ENCODE measurements at regions not wholly inside any gene's neighbourhood (a gene's known extent, or its start where the extent isn't known, plus 50 kb on each side); places are given as distances from the start of the nearest gene placed in this dataset.

DNA sequence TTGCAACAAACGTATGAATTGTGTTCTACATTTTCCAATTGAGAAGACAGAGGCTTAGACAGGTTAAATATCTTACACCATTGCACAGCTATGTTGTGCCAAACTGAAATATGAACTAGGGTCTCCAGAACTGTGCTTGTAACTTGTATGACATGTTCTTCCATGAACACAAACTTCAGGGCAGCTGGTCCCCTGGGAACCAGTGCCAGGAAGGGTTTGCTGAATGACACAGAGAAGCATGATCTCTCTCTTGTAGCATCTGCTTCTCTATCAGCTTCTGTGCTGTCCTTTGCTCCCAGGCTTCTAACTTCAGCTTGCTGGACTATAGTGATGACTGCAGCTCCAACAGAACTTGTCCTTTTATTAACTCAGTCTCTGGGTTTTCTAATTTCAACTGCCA lies 385.5 kb downstream of the SIPA1L2 start:
- H3K27me3 ChIP-seq (replicated peaks in 1 of 7), result peaks cover 0 to 11% (median 0%) of the 10 kb centered on the region in 7 donors
- WGBS, 5 donors, result 56 to 88% (median 71%) methylated on average over 1 of the region's 1 CpG

DNA sequence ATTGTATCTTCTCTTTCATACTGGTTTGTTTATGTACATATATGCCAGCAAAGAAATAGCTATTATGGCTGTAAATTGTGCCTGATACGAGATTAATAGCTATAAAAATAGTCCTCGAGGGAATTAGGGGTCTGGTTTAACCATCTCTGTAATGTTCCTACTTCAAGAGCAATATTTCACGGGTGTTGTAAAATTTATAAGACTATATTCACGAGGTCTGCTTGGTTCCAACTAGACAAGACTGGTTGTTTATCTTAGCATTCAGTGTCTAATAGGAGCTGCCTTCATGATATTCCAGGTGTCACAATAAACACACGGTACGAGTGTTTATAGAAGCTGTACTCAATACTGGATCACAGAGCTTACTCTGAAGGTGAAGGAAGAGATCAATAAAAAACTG lies 389.9 kb downstream of the SIPA1L2 start:
- intact Hi-C loops (cut with DNase I; ENCODE audit: low total_unique reads), result no loop called here
- Histone ChIP-seq H3K9me3 (peaks cover 0 to 12% (median 0%) of the 10 kb centered on the region in 8 donors), H3K36me3 (no peaks in the 10 kb centered on the region), H3K27me3 (replicated peaks in 1 of 7) (peaks cover 0 to 4% (median 0%) of the 10 kb centered on the region in 7 donors), H3K27ac (no peak overlapping the region), H3K4me3 (no peak overlapping the region), H3K4me1 (no peaks in the 10 kb centered on the region)
- WGBS, 5 donors, result 63 to 81% (median 73%) methylated on average over 6 of the region's 6 CpGs
- TF ChIP-seq, protein P1, sequence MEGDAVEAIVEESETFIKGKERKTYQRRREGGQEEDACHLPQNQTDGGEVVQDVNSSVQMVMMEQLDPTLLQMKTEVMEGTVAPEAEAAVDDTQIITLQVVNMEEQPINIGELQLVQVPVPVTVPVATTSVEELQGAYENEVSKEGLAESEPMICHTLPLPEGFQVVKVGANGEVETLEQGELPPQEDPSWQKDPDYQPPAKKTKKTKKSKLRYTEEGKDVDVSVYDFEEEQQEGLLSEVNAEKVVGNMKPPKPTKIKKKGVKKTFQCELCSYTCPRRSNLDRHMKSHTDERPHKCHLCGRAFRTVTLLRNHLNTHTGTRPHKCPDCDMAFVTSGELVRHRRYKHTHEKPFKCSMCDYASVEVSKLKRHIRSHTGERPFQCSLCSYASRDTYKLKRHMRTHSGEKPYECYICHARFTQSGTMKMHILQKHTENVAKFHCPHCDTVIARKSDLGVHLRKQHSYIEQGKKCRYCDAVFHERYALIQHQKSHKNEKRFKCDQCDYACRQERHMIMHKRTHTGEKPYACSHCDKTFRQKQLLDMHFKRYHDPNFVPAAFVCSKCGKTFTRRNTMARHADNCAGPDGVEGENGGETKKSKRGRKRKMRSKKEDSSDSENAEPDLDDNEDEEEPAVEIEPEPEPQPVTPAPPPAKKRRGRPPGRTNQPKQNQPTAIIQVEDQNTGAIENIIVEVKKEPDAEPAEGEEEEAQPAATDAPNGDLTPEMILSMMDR (IDR thresholded peaks at IDR 0.05 in 8 of 11, conservative IDR thresholded peaks at IDR 0.05 in 3 of 11), result no peak
- no peak for TF ChIP-seq POLR2A (IDR thresholded peaks at IDR 0.05)
- no peak for DNase-seq

More for the DNA sequence above, 385.5 kb downstream of the SIPA1L2 start:
- TF ChIP-seq, protein P1 (IDR thresholded peaks at IDR 0.05 in 8 of 11, conservative IDR thresholded peaks at IDR 0.05 in 3 of 11), result no peak
- H3K9me3 ChIP-seq, result peaks cover 0 to 4% (median 0%) of the 10 kb centered on the region in 8 donors
- no peaks in the 10 kb centered on the region for H3K4me1 ChIP-seq
- no peak for DNase-seq
- H3K27ac ChIP-seq, result no peak overlapping the region
- no peak overlapping the region for H3K4me3 ChIP-seq
- no peaks in the 10 kb centered on the region for H3K36me3 ChIP-seq
- intact Hi-C loops (cut with DNase I; ENCODE audit: low total_unique reads), result no loop called here

DNA sequence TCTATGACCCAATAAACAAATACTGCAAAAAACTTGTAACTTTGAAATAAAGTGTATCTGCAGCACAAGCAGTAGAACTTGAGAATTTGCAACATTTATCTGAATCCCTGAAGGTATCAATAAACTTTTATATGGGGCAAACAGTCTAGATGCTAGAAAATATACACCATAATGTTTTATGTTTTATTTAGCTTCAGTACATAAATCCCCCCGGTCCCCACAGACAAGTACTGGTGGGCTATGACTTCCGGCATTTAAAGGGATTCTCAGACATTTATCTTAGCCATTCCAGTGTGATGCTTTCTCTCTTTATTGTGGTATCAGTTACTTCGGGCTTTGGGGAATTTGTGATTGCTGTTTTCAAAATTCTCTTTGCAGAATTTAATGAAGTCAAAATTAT lies 390.4 kb downstream of the SIPA1L2 start:
- Histone ChIP-seq H3K27ac (no peak overlapping the region), H3K4me1 (no peaks in the 10 kb centered on the region), H3K4me3 (no peak overlapping the region), H3K9me3 (peaks cover 0 to 12% (median 0%) of the 10 kb centered on the region in 8 donors), H3K27me3 (replicated peaks in 1 of 7) (peaks cover 0 to 4% (median 0%) of the 10 kb centered on the region in 7 donors), H3K36me3 (no peaks in the 10 kb centered on the region)
- intact Hi-C loops (cut with DNase I; ENCODE audit: low total_unique reads), result no loop called here
- no peak for DNase-seq
- TF ChIP-seq, protein P1 (IDR thresholded peaks at IDR 0.05 in 8 of 11, conservative IDR thresholded peaks at IDR 0.05 in 3 of 11), result no peak
- WGBS, 5 donors, result 85 to 91% (median 86%) methylated on average over 3 of the region's 3 CpGs

DNA sequence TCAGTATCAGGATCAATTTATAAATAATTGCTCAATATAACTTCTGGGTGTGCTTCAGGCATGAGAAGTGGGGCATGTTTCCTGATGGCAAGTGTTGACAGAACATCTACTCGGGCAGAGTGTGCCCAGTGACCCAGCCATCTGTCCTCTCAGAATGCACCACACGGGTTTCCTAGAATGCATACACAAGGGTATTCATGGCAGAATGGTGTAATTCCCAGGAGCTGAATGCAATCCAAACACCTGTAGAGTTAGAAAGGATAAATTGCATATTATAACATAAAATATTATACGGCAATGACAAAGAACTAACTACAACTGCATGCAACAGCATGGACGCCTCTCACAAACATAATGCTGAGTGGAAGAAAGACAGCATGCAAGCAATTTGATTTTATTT lies 391.9 kb downstream of the SIPA1L2 start:
- no peak overlapping the region for H3K4me3 ChIP-seq
- intact Hi-C loops (cut with DNase I; ENCODE audit: low total_unique reads), result no loop called here
- peaks cover 0 to 12% (median 0%) of the 10 kb centered on the region in 8 donors for H3K9me3 ChIP-seq
- H3K4me1 ChIP-seq, result no peaks in the 10 kb centered on the region
- peaks cover 0 to 4% (median 0%) of the 10 kb centered on the region in 7 donors for H3K27me3 ChIP-seq (replicated peaks in 1 of 7)
- H3K27ac ChIP-seq, result no peak overlapping the region
- 87 to 93% (median 91%) methylated on average over 4 of the region's 4 CpGs for WGBS, 5 donors
- H3K36me3 ChIP-seq, result no peaks in the 10 kb centered on the region
- no peak for DNase-seq
- TF ChIP-seq POLR2A (IDR thresholded peaks at IDR 0.05) (no peak), POLR2AphosphoS5 (IDR thresholded peaks at IDR 0.05) (no peak)
- TF ChIP-seq, protein P1 (IDR thresholded peaks at IDR 0.05 in 8 of 11, conservative IDR thresholded peaks at IDR 0.05 in 3 of 11), result no peak
